Stomach (tissue), 8 donors: ENCODE measurements at regions not wholly inside any gene's neighbourhood (a gene's known extent, or its start where the extent isn't known, plus 50 kb on each side); places are given as distances from the start of the nearest gene placed in this dataset.

ENCODE experiments used
- DNase-seq, 2 donors: peaks; one replicate each; pipeline versions ENCODE4 v3.0.0 to v3.0.0-alpha.2; 2013 to 2019
- H3K27ac ChIP-seq, 5 donors: fragments of 200-600 bp in 4 of 5; sonication (generic) in 4 of 5; one replicate each; pipeline ENCODE4 v1.5.1; 2013 to 2019; ENCODE audit warnings: mild to moderate bottlenecking in 1 of 5, moderate library complexity in 1 of 5
- H3K27me3 ChIP-seq, 3 donors: fragments of 200-600 bp; sonication (generic); one replicate each; pipeline ENCODE4 v1.5.1; 2017 to 2019; ENCODE audit warnings: mixed run types in 1 of 3
- H3K36me3 ChIP-seq, 4 donors: fragments of 200-600 bp; sonication (generic); 1 replicate in 3 of 4; 2 replicates in 1 of 4; pipeline ENCODE4 v1.5.1; 2016 to 2019
- H3K4me1 ChIP-seq, 4 donors: fragments of 200-600 bp; sonication (generic); one replicate each; pipeline ENCODE4 v1.5.1; 2016 to 2019
- H3K4me3 ChIP-seq, 4 donors: fragments of 200-600 bp; sonication (generic) in 3 of 4; one replicate each; pipeline ENCODE4 v1.5.1; 2016 to 2019; ENCODE audit warnings: mild to moderate bottlenecking in 1 of 4
- H3K9me3 ChIP-seq, 4 donors: fragments of 200-600 bp; sonication (generic); one replicate each; pipeline ENCODE4 v1.5.1; 2016 to 2019
- EP300 ChIP-seq: sonication (generic); formaldehyde crosslinking; IDR thresholded peaks from one replicate; pipeline ENCODE4 v1.6.1; 2017; ENCODE audit warnings: antibody characterized with exemption
- POLR2A ChIP-seq, 4 donors: fragments of 450-650 bp; IDR thresholded peaks; one replicate each; pipeline ENCODE4 v1.6.1; 2016; ENCODE audit warnings: antibody characterized with exemption in 4 of 4, control low read depth in 2 of 4, mild to moderate bottlenecking in 1 of 4, moderate library complexity in 1 of 4
- POLR2AphosphoS5 ChIP-seq, 3 donors: sonication (generic); formaldehyde crosslinking; IDR thresholded peaks; one replicate each; pipeline ENCODE4 v1.6.1; 2016; ENCODE audit warnings: antibody characterized with exemption in 3 of 3
- WGBS, 5 donors: extraction: QIAGEN DNeasy Blood & Tissue Kit in 3 of 5; methylation state at CpG; one replicate each; pipeline versions ENCODE4 v1.1.5 to v1.1.7; 2013 to 2018; 5-methylcytosine and 5-hydroxymethylcytosine counted together
- intact Hi-C: fragments of 100-400 bp; cut with DNase I; formaldehyde crosslinking; loops from one replicate; pipeline ENCODE4 v1.15.1; 2023; ENCODE audit warnings: low total_unique reads
- TF ChIP-seq, protein P1 (sequence below), 7 experiments: fragments of 450-650 bp in 4 of 7; fragments of 200-600 bp in 3 of 7; sonication (generic) in 3 of 7; IDR thresholded peaks; one replicate each; pipeline ENCODE4 v1.5.1; 2016 to 2019; ENCODE audit warnings: antibody characterized with exemption in 7 of 7, control low read depth in 2 of 7, mild to moderate bottlenecking in 1 of 7
- donor health status: healthy with polysubstance abuse.
- donor health status: Bipolar disorder and iron deficiency.
- donor health status: healthy.

- H3K4me3 ChIP-seq: no peak overlapping the region
- H3K27ac ChIP-seq: no peak overlapping the region
- TF ChIP-seq, protein P1, sequence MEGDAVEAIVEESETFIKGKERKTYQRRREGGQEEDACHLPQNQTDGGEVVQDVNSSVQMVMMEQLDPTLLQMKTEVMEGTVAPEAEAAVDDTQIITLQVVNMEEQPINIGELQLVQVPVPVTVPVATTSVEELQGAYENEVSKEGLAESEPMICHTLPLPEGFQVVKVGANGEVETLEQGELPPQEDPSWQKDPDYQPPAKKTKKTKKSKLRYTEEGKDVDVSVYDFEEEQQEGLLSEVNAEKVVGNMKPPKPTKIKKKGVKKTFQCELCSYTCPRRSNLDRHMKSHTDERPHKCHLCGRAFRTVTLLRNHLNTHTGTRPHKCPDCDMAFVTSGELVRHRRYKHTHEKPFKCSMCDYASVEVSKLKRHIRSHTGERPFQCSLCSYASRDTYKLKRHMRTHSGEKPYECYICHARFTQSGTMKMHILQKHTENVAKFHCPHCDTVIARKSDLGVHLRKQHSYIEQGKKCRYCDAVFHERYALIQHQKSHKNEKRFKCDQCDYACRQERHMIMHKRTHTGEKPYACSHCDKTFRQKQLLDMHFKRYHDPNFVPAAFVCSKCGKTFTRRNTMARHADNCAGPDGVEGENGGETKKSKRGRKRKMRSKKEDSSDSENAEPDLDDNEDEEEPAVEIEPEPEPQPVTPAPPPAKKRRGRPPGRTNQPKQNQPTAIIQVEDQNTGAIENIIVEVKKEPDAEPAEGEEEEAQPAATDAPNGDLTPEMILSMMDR (IDR thresholded peaks at IDR 0.05): no peak
- TF ChIP-seq POLR2A (IDR thresholded peaks at IDR 0.05) (no peak), EP300 (no peak), POLR2AphosphoS5 (IDR thresholded peaks at IDR 0.05) (no peak)
- no peaks in the 10 kb centered on the region for H3K36me3 ChIP-seq
- H3K9me3 ChIP-seq: no peaks in the 10 kb centered on the region
- no peaks in the 10 kb centered on the region for H3K27me3 ChIP-seq
- H3K4me1 ChIP-seq: no peaks in the 10 kb centered on the region
- no peak for DNase-seq
- intact Hi-C loops: no loop called here
- 89 to 94% (median 92%) methylated on average over 4 of the region's 4 CpGs for WGBS, 5 donors
Measured at GRCh38 chr5:125229556-125229955, 483.1 kb upstream of the ZNF608 start.

GRCh38 chr5:125232779-125233230 lies 486.4 kb upstream of the ZNF608 start:
- no peak overlapping the region for H3K4me3 ChIP-seq
- no peak for TF ChIP-seq POLR2AphosphoS5 (IDR thresholded peaks at IDR 0.05)
- TF ChIP-seq, protein P1 (IDR thresholded peaks at IDR 0.05): no peak
- TF ChIP-seq POLR2A (IDR thresholded peaks at IDR 0.05): no peak
- TF ChIP-seq EP300: no peak
- H3K9me3 ChIP-seq: no peaks in the 10 kb centered on the region
- no peaks in the 10 kb centered on the region for H3K27me3 ChIP-seq
- WGBS, 5 donors: 47 to 61% (median 57%) methylated on average over 3 of the region's 3 CpGs
- DNase-seq: peak in 1 of 2 donors; percentile 51
- intact Hi-C loops: no loop called here
- no peaks in the 10 kb centered on the region for H3K4me1 ChIP-seq
- H3K36me3 ChIP-seq: no peaks in the 10 kb centered on the region
- H3K27ac ChIP-seq: no peak overlapping the region

DNA sequence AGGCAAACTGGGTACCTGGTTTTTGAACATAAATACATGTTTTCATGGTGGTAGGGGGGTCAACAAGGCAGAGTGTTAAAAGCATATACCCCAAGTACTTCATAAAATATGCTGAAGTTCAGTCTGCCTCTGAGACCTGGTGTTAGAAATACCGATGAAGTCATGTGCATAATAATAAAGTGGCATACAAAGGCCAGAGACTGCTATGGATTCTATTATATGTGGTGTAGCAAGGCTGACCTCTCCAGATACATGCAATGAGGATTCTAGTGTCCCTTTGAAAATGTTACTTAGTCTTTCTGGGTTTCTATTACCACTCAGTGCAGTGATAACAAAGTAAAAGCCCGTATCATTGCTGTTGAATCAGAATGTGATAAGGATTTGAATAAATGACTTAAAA lies 487.5 kb upstream of the ZNF608 start:
- Histone ChIP-seq H3K4me1 (no peaks in the 10 kb centered on the region), H3K27ac (no peak overlapping the region), H3K9me3 (no peaks in the 10 kb centered on the region), H3K4me3 (no peak overlapping the region), H3K36me3 (no peaks in the 10 kb centered on the region), H3K27me3 (no peaks in the 10 kb centered on the region)
- intact Hi-C loops: no loop called here
- no peak for DNase-seq
- WGBS, 5 donors: 30 to 66% (median 45%) methylated on average over 2 of the region's 2 CpGs
- TF ChIP-seq POLR2AphosphoS5 (IDR thresholded peaks at IDR 0.05): no peak
- no peak for TF ChIP-seq EP300
- TF ChIP-seq, protein P1 (IDR thresholded peaks at IDR 0.05): no peak
- no peak for TF ChIP-seq POLR2A (IDR thresholded peaks at IDR 0.05)

DNA sequence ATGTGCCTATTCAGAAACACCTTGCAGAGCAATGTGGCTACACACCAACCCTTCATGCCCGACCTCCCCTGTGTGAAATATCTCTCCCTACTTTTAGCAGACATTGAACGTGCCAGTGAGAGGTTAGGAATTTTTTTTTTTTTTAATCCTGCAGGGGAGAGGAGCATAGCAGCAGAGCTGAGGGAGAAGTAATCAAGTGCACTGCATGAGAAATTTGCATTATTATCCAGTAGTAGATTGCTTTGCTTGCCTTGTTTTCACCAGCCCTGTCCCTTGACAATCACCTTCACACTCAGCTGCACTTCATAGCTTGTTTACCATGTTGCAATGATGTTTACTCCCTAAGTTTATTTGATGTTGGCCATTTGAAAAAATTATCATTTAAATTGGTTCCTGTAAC lies 489.6 kb upstream of the ZNF608 start:
- 68 to 88% (median 79%) methylated on average over 2 of the region's 2 CpGs for WGBS, 5 donors
- H3K27ac ChIP-seq: no peak overlapping the region
- no peaks in the 10 kb centered on the region for H3K9me3 ChIP-seq
- TF ChIP-seq, protein P1 (IDR thresholded peaks at IDR 0.05): no peak
- no peak for TF ChIP-seq POLR2A (IDR thresholded peaks at IDR 0.05)
- no peak for TF ChIP-seq POLR2AphosphoS5 (IDR thresholded peaks at IDR 0.05)
- TF ChIP-seq EP300: no peak
- intact Hi-C loops: no loop called here
- no peak overlapping the region for H3K4me3 ChIP-seq
- H3K4me1 ChIP-seq: no peaks in the 10 kb centered on the region
- DNase-seq: no peak
- H3K36me3 ChIP-seq: no peaks in the 10 kb centered on the region
- H3K27me3 ChIP-seq: no peaks in the 10 kb centered on the region
